CD14-positive monocyte (primary cell): ENCODE measurements at regions not wholly inside any gene's neighbourhood (a gene's known extent, or its start where the extent isn't known, plus 50 kb on each side); places are given as distances from the start of the nearest gene placed in this dataset.
"Not testable (repeated sequence)": the region's sequence is repeated elsewhere in the genome, so short reads cannot be mapped to it uniquely, and the experiment has no call there.

Experiments
- DNase-seq, 3 donors: peaks; one replicate each; pipeline ENCODE4 v3.0.0-alpha.2; 2011 to 2022
- H2AFZ ChIP-seq: 2 replicates; pipeline ENCODE4 v1.6.0; 2012; ENCODE audit warnings: mild to moderate bottlenecking, low read depth, low read length, inconsistent platforms; ENCODE audit not compliant: insufficient read depth, poor library complexity, severe bottlenecking
- H3K27ac ChIP-seq, 2 donors: 1 replicate in 1 of 2; 2 replicates in 1 of 2; pipeline ENCODE4 v1.5.1; 2012 to 2013; ENCODE audit warnings: low read length in 2 of 2, control low read depth in 1 of 2, inconsistent platforms in 1 of 2, low read depth in 1 of 2, mild to moderate bottlenecking in 1 of 2
- H3K27me3 ChIP-seq, 2 donors: one replicate each; pipeline versions ENCODE4 v1.6.0 to v1.6.1; 2011 to 2013; ENCODE audit warnings: low read length in 2 of 2; ENCODE audit not compliant: control insufficient read depth in 2 of 2, insufficient read depth in 2 of 2
- H3K36me3 ChIP-seq, 2 donors: replicated peaks in 1 of 2; 1 replicate in 1 of 2; 2 replicates in 1 of 2; pipeline versions ENCODE4 v1.5.1 to v1.6.1; 2012 to 2013; ENCODE audit warnings: low read length in 2 of 2, control low read depth in 1 of 2, inconsistent platforms in 1 of 2, mild to moderate bottlenecking in 1 of 2; ENCODE audit not compliant: insufficient read depth in 2 of 2, control insufficient read depth in 1 of 2
- H3K4me1 ChIP-seq, 2 donors: 1 replicate in 1 of 2; 2 replicates in 1 of 2; pipeline versions ENCODE4 v1.5.1 to v1.6.1; 2012 to 2013; ENCODE audit warnings: low read length in 2 of 2, control low read depth in 1 of 2, inconsistent platforms in 1 of 2, mild to moderate bottlenecking in 1 of 2, moderate library complexity in 1 of 2; ENCODE audit not compliant: insufficient read depth in 2 of 2, control insufficient read depth in 1 of 2
- H3K4me2 ChIP-seq: replicated peaks from 2 replicates; pipeline ENCODE3; 2012; ENCODE audit warnings: low read length, moderate library complexity, mild to moderate bottlenecking; ENCODE audit not compliant: poor library complexity, severe bottlenecking; ENCODE audit errors: extremely low read depth
- H3K4me3 ChIP-seq, 3 experiments: fragments of 200-600 bp in 1 of 3; sonication (generic) in 1 of 3; replicated peaks in 1 of 3; 1 replicate in 2 of 3; 2 replicates in 1 of 3; pipeline ENCODE4 v1.5.1; 2011 to 2013; ENCODE audit warnings: low read length in 3 of 3, mild to moderate bottlenecking in 3 of 3, control low read depth in 2 of 3, low read depth in 2 of 3, inconsistent platforms in 1 of 3, moderate library complexity in 1 of 3
- H3K79me2 ChIP-seq: 2 replicates; pipeline ENCODE4 v1.6.0; 2012; ENCODE audit warnings: mild to moderate bottlenecking, control low read depth, inconsistent platforms, low read length, moderate library complexity; ENCODE audit not compliant: insufficient read depth
- H3K9ac ChIP-seq: 2 replicates; pipeline ENCODE4 v1.6.0; 2017; ENCODE audit warnings: low read length, mild to moderate bottlenecking; ENCODE audit not compliant: insufficient read depth, poor library complexity, severe bottlenecking
- H3K9me3 ChIP-seq, 2 donors: replicated peaks in 1 of 2; 1 replicate in 1 of 2; 2 replicates in 1 of 2; pipeline versions ENCODE4 v1.5.1 to v1.6.1; 2012 to 2013; ENCODE audit warnings: low read length in 2 of 2, control low read depth in 1 of 2; ENCODE audit not compliant: control insufficient read depth in 1 of 2, insufficient read depth in 1 of 2
- H4K20me1 ChIP-seq: 2 replicates; pipeline ENCODE4 v1.6.0; 2012; ENCODE audit warnings: mild to moderate bottlenecking, low read length, control low read depth, moderate library complexity; ENCODE audit not compliant: insufficient read depth
- H3K27ac Mint-ChIP-seq, 7 donors: one replicate each; pipeline ENCODE4 v1.8.0; 2020; ENCODE audit warnings: mild to moderate bottlenecking in 7 of 7, mixed read lengths in 7 of 7, moderate library complexity in 6 of 7, inconsistent platforms in 2 of 7
- H3K27me3 Mint-ChIP-seq, 3 donors: one replicate each; pipeline ENCODE4 v1.8.0; 2021 to 2022; ENCODE audit warnings: low read depth in 3 of 3, mild to moderate bottlenecking in 3 of 3, mixed read lengths in 3 of 3, moderate library complexity in 3 of 3, inconsistent platforms in 1 of 3
- H3K36me3 Mint-ChIP-seq, 2 donors: one replicate each; pipeline ENCODE4 v1.8.0; 2020; ENCODE audit warnings: mixed read lengths in 2 of 2, inconsistent platforms in 1 of 2, mild to moderate bottlenecking in 1 of 2
- H3K4me1 Mint-ChIP-seq: one replicate; pipeline ENCODE4 v1.8.0; 2020; ENCODE audit warnings: mild to moderate bottlenecking, mixed read lengths
- H3K4me3 Mint-ChIP-seq, 2 donors: one replicate each; pipeline ENCODE4 v1.8.0; 2020; ENCODE audit warnings: mild to moderate bottlenecking in 2 of 2, mixed read lengths in 2 of 2, moderate library complexity in 1 of 2
- H3K9me3 Mint-ChIP-seq, 7 donors: one replicate each; pipeline ENCODE4 v1.8.0; 2020 to 2022; ENCODE audit warnings: mixed read lengths in 7 of 7, mild to moderate bottlenecking in 6 of 7, moderate library complexity in 6 of 7, inconsistent platforms in 2 of 7
- WGBS: methylation state at CpG from one replicate; pipeline ENCODE4 v1.1.5; 2013; ENCODE audit warnings: missing lambda C conversion rate; ENCODE audit not compliant: insufficient coverage; 5-methylcytosine and 5-hydroxymethylcytosine counted together
- intact Hi-C, 2 donors: fragments of 100-400 bp; cut with micrococcal nuclease; formaldehyde crosslinking; loops; one replicate each; pipeline versions ENCODE4 v1.15.0 to v1.15.1; 2023
- TF ChIP-seq, protein P1 (sequence below): fragments of 200-600 bp; IDR thresholded peaks from one replicate; pipeline ENCODE4 v1.8.0; 2022; ENCODE audit warnings: antibody characterized with exemption, mild to moderate bottlenecking

GRCh38 chr5:85576666-85577065, 1041.1 kb upstream of the COX7C start:
- Histone ChIP-seq H4K20me1 (no peaks in the 10 kb centered on the region), H3K27ac (no peak overlapping the region), H3K27me3 (no peaks in the 10 kb centered on the region), H3K9ac (no peak overlapping the region), H3K4me3 (no peak overlapping the region), H3K9me3 (no peaks in the 10 kb centered on the region), H3K4me2 (no peak overlapping the region), H3K36me3 (no peaks in the 10 kb centered on the region), H3K79me2 (no peaks in the 10 kb centered on the region), H3K4me1 (no peaks in the 10 kb centered on the region), H2AFZ (no peak overlapping the region)
- TF ChIP-seq, protein P1, sequence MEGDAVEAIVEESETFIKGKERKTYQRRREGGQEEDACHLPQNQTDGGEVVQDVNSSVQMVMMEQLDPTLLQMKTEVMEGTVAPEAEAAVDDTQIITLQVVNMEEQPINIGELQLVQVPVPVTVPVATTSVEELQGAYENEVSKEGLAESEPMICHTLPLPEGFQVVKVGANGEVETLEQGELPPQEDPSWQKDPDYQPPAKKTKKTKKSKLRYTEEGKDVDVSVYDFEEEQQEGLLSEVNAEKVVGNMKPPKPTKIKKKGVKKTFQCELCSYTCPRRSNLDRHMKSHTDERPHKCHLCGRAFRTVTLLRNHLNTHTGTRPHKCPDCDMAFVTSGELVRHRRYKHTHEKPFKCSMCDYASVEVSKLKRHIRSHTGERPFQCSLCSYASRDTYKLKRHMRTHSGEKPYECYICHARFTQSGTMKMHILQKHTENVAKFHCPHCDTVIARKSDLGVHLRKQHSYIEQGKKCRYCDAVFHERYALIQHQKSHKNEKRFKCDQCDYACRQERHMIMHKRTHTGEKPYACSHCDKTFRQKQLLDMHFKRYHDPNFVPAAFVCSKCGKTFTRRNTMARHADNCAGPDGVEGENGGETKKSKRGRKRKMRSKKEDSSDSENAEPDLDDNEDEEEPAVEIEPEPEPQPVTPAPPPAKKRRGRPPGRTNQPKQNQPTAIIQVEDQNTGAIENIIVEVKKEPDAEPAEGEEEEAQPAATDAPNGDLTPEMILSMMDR = no peak
- no CpG with 5 or more reads among the region's 1 CpG for WGBS
- peaks cover 0 to 2% (median 0%) of the 10 kb centered on the region in 3 donors for H3K27me3 Mint-ChIP-seq
- DNase-seq = no peak
- no peaks in the 10 kb centered on the region for H3K36me3 Mint-ChIP-seq
- H3K4me1 Mint-ChIP-seq = no peaks in the 10 kb centered on the region
- H3K27ac Mint-ChIP-seq = no peak overlapping the region
- H3K4me3 Mint-ChIP-seq = no peak overlapping the region
- intact Hi-C loops = no loop called here
- peaks cover 0 to 3% (median 0%) of the 10 kb centered on the region in 7 donors for H3K9me3 Mint-ChIP-seq

DNA sequence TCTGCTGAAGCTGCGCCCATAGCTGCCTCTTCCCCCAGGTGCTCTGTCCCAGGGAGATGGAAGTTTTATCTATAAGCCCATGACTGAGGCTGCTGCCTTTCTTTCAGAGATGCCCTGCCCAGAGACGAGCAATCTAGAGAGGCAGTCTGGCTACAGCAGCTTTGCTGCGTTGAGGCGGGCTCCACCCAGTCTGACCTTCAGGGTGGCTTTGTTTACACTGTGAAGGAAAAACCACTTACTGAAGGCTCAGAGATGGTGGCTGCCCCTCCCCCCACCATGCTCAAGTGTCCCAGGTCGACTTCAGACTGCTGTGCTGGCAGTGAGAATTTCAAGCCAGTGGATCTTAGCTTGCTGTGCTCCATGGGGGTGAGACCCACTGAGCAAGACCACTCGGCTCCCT, 1029.9 kb upstream of the COX7C start:
- H3K27ac ChIP-seq, H3K4me2 ChIP-seq, H3K27me3 ChIP-seq, H3K36me3 Mint-ChIP-seq, H3K4me1 ChIP-seq, intact Hi-C loops, H3K79me2 ChIP-seq, H3K27me3 Mint-ChIP-seq, H3K9ac ChIP-seq, H3K4me1 Mint-ChIP-seq, H3K36me3 ChIP-seq, H3K4me3 Mint-ChIP-seq, H4K20me1 ChIP-seq, H3K4me3 ChIP-seq, DNase-seq, H2AFZ ChIP-seq, H3K27ac Mint-ChIP-seq: not testable (repeated sequence)
- H3K9me3 Mint-ChIP-seq = peaks cover 3 to 20% (median 14%) of the 10 kb centered on the region in 7 donors
- WGBS = 50% methylated on average over 4 of the region's 6 CpGs
- H3K9me3 ChIP-seq = peaks cover 11 to 12% of the 10 kb centered on the region in 2 donors

- H3K4me3 Mint-ChIP-seq, H3K4me2 ChIP-seq, H3K36me3 ChIP-seq, H4K20me1 ChIP-seq, H3K27me3 Mint-ChIP-seq, H3K79me2 ChIP-seq, H3K27me3 ChIP-seq, DNase-seq, H3K9ac ChIP-seq, H3K4me1 Mint-ChIP-seq, H3K4me3 ChIP-seq, H3K27ac Mint-ChIP-seq, H3K27ac ChIP-seq, H3K36me3 Mint-ChIP-seq, intact Hi-C loops, H3K4me1 ChIP-seq, H2AFZ ChIP-seq: not testable (repeated sequence)
- WGBS = 95% methylated on average over 3 of the region's 3 CpGs
- H3K9me3 ChIP-seq = peaks cover 11 to 12% of the 10 kb centered on the region in 2 donors
- peaks cover 3 to 20% (median 14%) of the 10 kb centered on the region in 7 donors for H3K9me3 Mint-ChIP-seq
Observed at GRCh38 chr5:85588268-85588667, 1029.5 kb upstream of the COX7C start.
